ENCODE measurements at regions not wholly inside any gene's neighbourhood (a gene's known extent, or its start where the extent isn't known, plus 50 kb on each side); places are given as distances from the start of the nearest gene placed in this dataset.

DNA sequence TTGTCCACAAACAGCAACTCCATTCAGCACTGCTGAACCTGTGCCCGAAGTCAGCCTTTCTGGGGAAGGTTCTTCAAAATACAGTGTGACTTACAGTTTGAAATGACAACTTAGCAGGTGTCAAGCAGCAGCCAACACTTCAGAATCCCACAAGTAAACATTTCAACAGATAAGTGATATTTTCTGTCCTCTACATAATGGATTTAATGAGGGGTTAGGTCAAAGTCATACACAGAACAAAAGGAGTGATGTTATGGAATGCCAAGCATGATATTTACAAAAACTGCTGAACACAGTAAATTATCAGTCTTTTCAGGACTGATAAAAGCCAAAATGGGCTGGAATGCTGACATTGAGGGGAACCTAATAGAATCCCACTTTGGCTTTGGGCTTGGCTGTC, 77.6 kb upstream of the JAZF1 start:
- no peak overlapping the region for H3K4me3 ChIP-seq
- in situ Hi-C loops (cut with MboI; ENCODE audit: low pct_ligation_motif_present in 1 of 4, low pct_unique_long_range_greater_than_20kb in 1 of 4, low sequenced_read_pairs in 3 of 4) (no loop called here), intact Hi-C loops (cut with DNase I; ENCODE audit: low total_unique reads) (no loop called here)
- H3K4me1 ChIP-seq: peaks cover 0 to 3% (median 0%) of the 10 kb centered on the region in 4 donors
- H3K36me3 ChIP-seq: no peaks in the 10 kb centered on the region
- TF ChIP-seq POLR2AphosphoS5 (IDR thresholded peaks at IDR 0.05) (no peak), EP300 (IDR thresholded peaks at IDR 0.05; ENCODE audit: low read depth) (no peak), POLR2A (IDR thresholded peaks at IDR 0.05) (no peak), CTCF (IDR thresholded peaks at IDR 0.05) (no peak)
- no peaks in the 10 kb centered on the region for H3K27me3 ChIP-seq
- H3K9me3 ChIP-seq: no peaks in the 10 kb centered on the region
- H3K27ac ChIP-seq: no peak overlapping the region
- no peak for DNase-seq
- 52 to 57% methylated on average over 1 of the region's 1 CpG for WGBS, 2 donors (ENCODE audit: low coverage in 1 of 2)

DNA sequence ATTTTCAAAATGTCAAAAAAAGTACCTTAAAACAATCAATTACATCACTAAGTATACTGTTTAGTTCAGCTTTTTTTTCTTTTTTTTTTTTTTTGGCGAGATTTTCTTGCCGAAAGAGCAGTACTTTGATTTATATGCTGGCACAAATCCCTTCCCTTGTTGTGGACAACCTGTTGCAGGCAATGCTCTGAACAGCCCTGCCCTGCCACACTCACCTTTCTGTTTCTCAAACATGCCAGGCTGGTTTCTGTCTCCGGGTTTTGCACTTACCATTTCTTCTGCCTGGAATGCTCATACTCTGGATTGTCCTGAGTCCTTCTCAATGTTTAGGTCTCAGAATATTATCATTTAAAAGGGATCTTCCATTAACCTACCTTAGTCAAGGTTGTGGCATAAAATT, 80.4 kb upstream of the JAZF1 start:
- Histone ChIP-seq H3K27ac (no peak overlapping the region), H3K4me3 (no peak overlapping the region), H3K4me1 (peaks cover 0 to 15% (median 0%) of the 10 kb centered on the region in 4 donors), H3K27me3 (no peaks in the 10 kb centered on the region), H3K36me3 (no peaks in the 10 kb centered on the region), H3K9me3 (no peaks in the 10 kb centered on the region)
- intact Hi-C loops (cut with DNase I; ENCODE audit: low total_unique reads): no loop called here
- no peak for DNase-seq
- 36 to 46% methylated on average over 3 of the region's 3 CpGs for WGBS, 2 donors (ENCODE audit: low coverage in 1 of 2)
- in situ Hi-C loops (cut with MboI; ENCODE audit: low pct_ligation_motif_present in 1 of 4, low pct_unique_long_range_greater_than_20kb in 1 of 4, low sequenced_read_pairs in 3 of 4): no loop called here
- no peak for TF ChIP-seq POLR2AphosphoS5 (IDR thresholded peaks at IDR 0.05)
- no peak for TF ChIP-seq EP300 (IDR thresholded peaks at IDR 0.05; ENCODE audit: low read depth)
- TF ChIP-seq POLR2A (IDR thresholded peaks at IDR 0.05): no peak
- no peak for TF ChIP-seq CTCF (IDR thresholded peaks at IDR 0.05)

GRCh38 chr7:28263622-28264271, 83.2 kb upstream of the JAZF1 start:
- no peaks in the 10 kb centered on the region for H3K9me3 ChIP-seq
- H3K36me3 ChIP-seq: no peaks in the 10 kb centered on the region
- peak overlapping the region; percentile 22 to 54 (median 44) for H3K27ac ChIP-seq
- in situ Hi-C loops (cut with MboI; ENCODE audit: low pct_ligation_motif_present in 1 of 4, low pct_unique_long_range_greater_than_20kb in 1 of 4, low sequenced_read_pairs in 3 of 4): no loop called here
- TF ChIP-seq POLR2A (IDR thresholded peaks at IDR 0.05) (peak; percentile 13), CTCF (IDR thresholded peaks at IDR 0.05) (no peak), POLR2AphosphoS5 (IDR thresholded peaks at IDR 0.05) (peak in 2 of 3 donors; percentile 25 to 53), EP300 (IDR thresholded peaks at IDR 0.05; ENCODE audit: low read depth) (no peak)
- intact Hi-C loops (cut with DNase I; ENCODE audit: low total_unique reads): no loop called here
- DNase-seq: peak; percentile 55
- WGBS, 2 donors (ENCODE audit: low coverage in 1 of 2): 57 to 64% methylated on average over 8 to 9 of the region's 9 CpGs
- H3K27me3 ChIP-seq: no peaks in the 10 kb centered on the region
- no peak overlapping the region for H3K4me3 ChIP-seq
- peaks cover 0 to 15% (median 0%) of the 10 kb centered on the region in 4 donors for H3K4me1 ChIP-seq

- H3K4me1 ChIP-seq: peaks cover 0 to 15% (median 0%) of the 10 kb centered on the region in 4 donors
- H3K4me3 ChIP-seq: no peak overlapping the region
- no peak for DNase-seq
- WGBS, 2 donors (ENCODE audit: low coverage in 1 of 2): 34 to 48% methylated on average over 2 of the region's 2 CpGs
- no peak overlapping the region for H3K27ac ChIP-seq
- in situ Hi-C loops (cut with MboI; ENCODE audit: low pct_ligation_motif_present in 1 of 4, low pct_unique_long_range_greater_than_20kb in 1 of 4, low sequenced_read_pairs in 3 of 4) (no loop called here), intact Hi-C loops (cut with DNase I; ENCODE audit: low total_unique reads) (no loop called here)
- H3K9me3 ChIP-seq: no peaks in the 10 kb centered on the region
- H3K27me3 ChIP-seq: no peaks in the 10 kb centered on the region
- H3K36me3 ChIP-seq: no peaks in the 10 kb centered on the region
- no peak for TF ChIP-seq EP300 (IDR thresholded peaks at IDR 0.05; ENCODE audit: low read depth)
- TF ChIP-seq POLR2A (IDR thresholded peaks at IDR 0.05): no peak
- TF ChIP-seq CTCF (IDR thresholded peaks at IDR 0.05): no peak
- no peak for TF ChIP-seq POLR2AphosphoS5 (IDR thresholded peaks at IDR 0.05)
These were observed 85.8 kb upstream of the JAZF1 start for GRCh38 chr7:28266402-28266801.

Data from transverse colon (tissue), 4 donors.